GM12878 (cell line): ENCODE measurements at regions not wholly inside any gene's neighbourhood (a gene's known extent, or its start where the extent isn't known, plus 50 kb on each side); places are given as distances from the start of the nearest gene placed in this dataset.

Source experiments
- ATAC-seq: fragments of 200-7000 bp; cut with Tn5 transposase; 3 replicates; pipeline ENCODE4 v1.9.1; 2020; ENCODE audit warnings: mild to moderate bottlenecking, moderate library complexity
- BruUV-seq: library from RNA; stranded (reverse); fragments of 400-500 nt; replicated peaks from 2 replicates; lab custom pipeline; 2021; lab: Mats Ljungman, UMichigan
- CTCF ChIA-PET: fragments of 300-600 bp; sonication (Branson Sonifier 250); formaldehyde crosslinking; extraction: SDS; loops from one replicate; lab custom pipeline; 2021; ENCODE audit warnings: inconsistent platforms; lab: Yijun Ruan, JAX
- POLR2A ChIA-PET: fragments of 350-600 bp; formaldehyde crosslinking; extraction: SDS; loops from one replicate; lab custom pipeline; 2021; ENCODE audit warnings: inconsistent platforms; lab: Charles Lee
- RAD21 ChIA-PET: fragments of 300-600 bp; sonication (Branson Sonifier 250); formaldehyde crosslinking; loops from one replicate; lab custom pipeline; 2023; ENCODE audit warnings: antibody characterized with exemption; ENCODE audit not compliant: unreplicated experiment; lab: Charles Lee
- SMC1A ChIA-PET: fragments of 300-600 bp; sonication (Branson Sonifier 250); formaldehyde crosslinking; loops from one replicate; lab custom pipeline; 2023; ENCODE audit not compliant: unreplicated experiment, uncharacterized antibody; lab: Charles Lee
- DNase-seq: peaks from one replicate; pipeline ENCODE4 v3.0.0-alpha.2; 2011; ENCODE audit warnings: low read depth, low spot score
- FAIRE-seq: peaks from 3 replicates; lab custom pipeline; 2011; peaks lifted over from hg19 to GRCh38; lab: Jason Lieb, UNC
- H2AFZ ChIP-seq: 2 replicates; pipeline ENCODE4 v1.6.0; 2011; ENCODE audit warnings: low read depth, low read length, control low read depth; ENCODE audit not compliant: control insufficient read depth
- H3K27ac ChIP-seq: 2 replicates; pipeline ENCODE4 v1.5.1; 2011; ENCODE audit warnings: control low read depth; ENCODE audit not compliant: control insufficient read depth, insufficient read depth
- H3K27me3 ChIP-seq, 2 experiments: replicated peaks in 1 of 2; 2 replicates each; pipeline versions ENCODE4 v1.6.0 to v1.6.1; 2011; ENCODE audit warnings: low read length in 1 of 2; ENCODE audit not compliant: control insufficient read depth in 2 of 2, insufficient read depth in 2 of 2
- H3K36me3 ChIP-seq, 2 experiments: 2 replicates each; pipeline ENCODE4 v1.5.1; 2011; ENCODE audit warnings: low read length in 1 of 2; ENCODE audit not compliant: control insufficient read depth in 2 of 2, insufficient read depth in 2 of 2
- H3K4me1 ChIP-seq: 2 replicates; pipeline ENCODE4 v1.6.1; 2011; ENCODE audit warnings: mild to moderate bottlenecking, low read length, moderate library complexity, mixed read lengths; ENCODE audit not compliant: control insufficient read depth, insufficient read depth
- H3K4me2 ChIP-seq: 2 replicates; pipeline ENCODE4 v1.6.0; 2011; ENCODE audit warnings: control low read depth; ENCODE audit not compliant: control insufficient read depth, insufficient read depth
- H3K4me3 ChIP-seq: fragments of 200-600 bp; sonication (generic); 2 replicates; pipeline ENCODE4 v1.5.1; 2016
- H3K79me2 ChIP-seq: 2 replicates; pipeline ENCODE4 v1.6.0; 2011; ENCODE audit warnings: low read length; ENCODE audit not compliant: control insufficient read depth, insufficient read depth
- H3K9ac ChIP-seq: 2 replicates; pipeline ENCODE4 v1.8.0; 2011; ENCODE audit warnings: low read length, control low read depth, mixed read lengths; ENCODE audit not compliant: control insufficient read depth, insufficient read depth
- H3K9me3 ChIP-seq: replicated peaks from 3 replicates; pipeline ENCODE4 v1.5.1; 2011; ENCODE audit warnings: mild to moderate bottlenecking, low read length; ENCODE audit not compliant: control insufficient read depth, insufficient read depth
- H4K20me1 ChIP-seq: 2 replicates; pipeline ENCODE4 v1.6.0; 2011; ENCODE audit not compliant: control insufficient read depth, insufficient read depth
- IRF4 ChIP-seq: IDR thresholded peaks from 2 replicates; pipeline ENCODE4 v1.6.1; 2011; ENCODE audit warnings: low read depth, low read length
- SP1 ChIP-seq: IDR thresholded peaks from one replicate; pipeline ENCODE4 v1.6.1; 2011; ENCODE audit warnings: low read depth, low read length
- ZNF207 ChIP-seq: fragments of 450-650 bp; IDR thresholded peaks from 2 replicates; pipeline ENCODE4 v1.6.1; 2014; ENCODE audit warnings: antibody characterized with exemption, mild to moderate bottlenecking, borderline replicate concordance
- WGBS: methylation state at CpG from one replicate; pipeline ENCODE4 v1.1.6; 2016; ENCODE audit warnings: low lambda C conversion rate; ENCODE audit not compliant: insufficient replicate concordance, insufficient coverage; ENCODE audit errors: missing lambda C conversion rate; 5-methylcytosine and 5-hydroxymethylcytosine counted together
- in situ Hi-C: fragments of 300-500 bp; cut with MboI; formaldehyde crosslinking; loops from 9 replicates; pipeline ENCODE4 v1.14.3; 2018; ENCODE audit warnings: mixed read lengths
- intact Hi-C: fragments of 100-400 bp; cut with micrococcal nuclease; formaldehyde crosslinking; loops from one replicate; pipeline ENCODE4 v1.14.2; 2022; ENCODE audit not compliant: unreplicated experiment

DNA sequence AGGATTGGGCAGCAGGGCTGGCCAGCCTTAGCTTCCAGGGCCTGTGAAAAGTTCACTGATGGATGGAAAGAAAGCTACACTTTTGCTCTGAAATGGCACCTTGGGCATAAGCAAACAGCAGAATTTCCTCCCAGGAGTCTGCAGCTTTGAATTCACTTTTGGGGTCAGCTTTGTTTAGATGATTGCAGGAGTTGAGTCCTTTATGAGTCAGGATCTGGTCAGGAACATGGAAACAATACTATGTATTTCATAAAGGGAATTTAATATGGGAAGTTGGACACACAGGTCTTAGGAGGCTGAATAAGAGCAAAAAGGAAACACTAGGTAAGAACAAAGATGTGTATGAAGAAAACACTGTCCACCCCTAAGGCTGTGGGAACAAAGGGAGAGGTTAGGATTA lies 345.3 kb downstream of the TSN start:
- no peak for FAIRE-seq
- CTCF ChIA-PET: no interaction called here

DNA sequence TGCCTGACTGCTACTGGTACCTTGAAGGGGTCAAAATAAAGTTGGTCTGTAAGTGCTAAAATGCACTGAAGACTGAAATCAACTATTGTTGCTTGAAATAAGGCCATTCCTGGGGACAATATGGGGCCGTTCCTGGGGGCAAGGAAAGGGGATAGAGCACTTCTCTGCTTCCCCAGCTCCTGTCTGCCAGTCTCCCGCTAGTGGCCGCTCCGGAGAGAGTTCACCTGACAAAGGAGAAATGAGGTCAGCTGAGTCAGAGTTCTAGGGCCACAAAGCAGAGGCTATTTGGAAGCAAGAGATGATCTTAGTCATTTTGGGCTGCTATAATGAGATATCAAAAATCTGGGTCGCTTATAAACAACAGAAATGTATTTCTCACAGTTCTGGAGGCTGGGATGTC lies 345.9 kb downstream of the TSN start:
- ChIA-PET POLR2A (no interaction called here), RAD21 (no interaction called here), SMC1A (interaction anchor here (1.0 to 1.8 kb wide), 2 partner anchors 10 to 45 kb away, joined by 4 read pairs; no protein-coding TSS in a partner anchor), CTCF (no interaction called here)
- BruUV-seq: no TSS peak
- in situ Hi-C loops (no loop called here), intact Hi-C loops (no loop called here)
- H3K4me1 ChIP-seq: no peaks in the 10 kb centered on the region
- no peaks in the 10 kb centered on the region for H3K36me3 ChIP-seq
- H3K27me3 ChIP-seq: no peaks in the 10 kb centered on the region; a peak in 1 of 4 replicates
- H3K9me3 ChIP-seq: no peaks in the 10 kb centered on the region
- no peak overlapping the region for H3K27ac ChIP-seq
- H3K4me2 ChIP-seq: no peak overlapping the region
- ATAC-seq (no peak), FAIRE-seq (no peak), DNase-seq (no peak)
- H2AFZ ChIP-seq: no peak overlapping the region
- no peak overlapping the region for H3K4me3 ChIP-seq
- TF ChIP-seq ZNF207 (no peak), SP1 (no peak)
- H4K20me1 ChIP-seq: no peaks in the 10 kb centered on the region
- H3K9ac ChIP-seq: no peak overlapping the region
- WGBS: 26% methylated on average over 5 of the region's 5 CpGs
- no peaks in the 10 kb centered on the region for H3K79me2 ChIP-seq

More for the DNA sequence above, 345.3 kb downstream of the TSN start:
- RAD21 ChIA-PET: no interaction called here
- no peaks in the 10 kb centered on the region for H3K27me3 ChIP-seq
- no peaks in the 10 kb centered on the region for H3K9me3 ChIP-seq
- ATAC-seq (no peak), DNase-seq (no peak)
- SMC1A ChIA-PET: interaction anchor here (1.0 to 1.8 kb wide), 2 partner anchors 10 to 44 kb away, joined by 4 read pairs; no protein-coding TSS in a partner anchor
- POLR2A ChIA-PET: no interaction called here
- H3K36me3 ChIP-seq: no peaks in the 10 kb centered on the region
- H3K9ac ChIP-seq: no peak overlapping the region
- in situ Hi-C loops (no loop called here), intact Hi-C loops (no loop called here)
- no peak overlapping the region for H3K27ac ChIP-seq
- TF ChIP-seq IRF4: no peak
- no peak overlapping the region for H2AFZ ChIP-seq
- no peaks in the 10 kb centered on the region for H3K4me1 ChIP-seq
- BruUV-seq: no TSS peak
- H3K79me2 ChIP-seq: no peaks in the 10 kb centered on the region
- no peak overlapping the region for H3K4me3 ChIP-seq
- no peak overlapping the region for H3K4me2 ChIP-seq
- H4K20me1 ChIP-seq: no peaks in the 10 kb centered on the region
